OCI-LY7 (cell line): ENCODE measurements at regions not wholly inside any gene's neighbourhood (a gene's known extent, or its start where the extent isn't known, plus 50 kb on each side); places are given as distances from the start of the nearest gene placed in this dataset.

Source experiments
- BruUV-seq: library from RNA; stranded (reverse); fragments of 400-500 nt; replicated peaks from 2 replicates; lab custom pipeline; 2021; lab: Mats Ljungman, UMichigan
- CTCF ChIA-PET: fragments of 300-600 bp; sonication (Branson Sonifier 250); formaldehyde crosslinking; loops from one replicate; lab custom pipeline; 2022; ENCODE audit warnings: antibody characterized with exemption; ENCODE audit not compliant: unreplicated experiment; lab: Charles Lee
- POLR2A ChIA-PET: fragments of 300-600 bp; sonication (Branson Sonifier 250); formaldehyde crosslinking; loops from one replicate; lab custom pipeline; 2022; ENCODE audit warnings: antibody characterized with exemption; lab: Charles Lee
- DNase-seq: peaks from one replicate; pipeline ENCODE4 v3.0.0-alpha.2; 2015; ENCODE audit warnings: low spot score
- H2AFZ ChIP-seq: fragments of 200-600 bp; sonication (generic), shearing (Covaris generic); 2 replicates; pipeline ENCODE4 v1.6.1; 2014; ENCODE audit warnings: mild to moderate bottlenecking, antibody characterized with exemption, low read length, moderate library complexity
- H3K27ac ChIP-seq: fragments of 200-600 bp; sonication (generic); 2 replicates; pipeline ENCODE4 v1.5.1; 2014; ENCODE audit warnings: mixed run types, low read depth, mild to moderate bottlenecking, moderate library complexity, low read length, inconsistent platforms; ENCODE audit not compliant: poor library complexity, severe bottlenecking
- H3K36me3 ChIP-seq: fragments of 200-600 bp; sonication (generic); 2 replicates; pipeline ENCODE4 v1.6.1; 2014; ENCODE audit warnings: mild to moderate bottlenecking, antibody characterized with exemption, low read length, moderate library complexity, mixed read lengths; ENCODE audit not compliant: insufficient read depth
- H3K4me1 ChIP-seq: fragments of 200-600 bp; sonication (generic); 2 replicates; pipeline ENCODE4 v1.5.1; 2014; ENCODE audit warnings: mild to moderate bottlenecking, low read length; ENCODE audit not compliant: insufficient read depth, poor library complexity, severe bottlenecking
- H3K4me2 ChIP-seq: fragments of 200-600 bp; sonication (generic); 2 replicates; pipeline ENCODE4 v1.6.1; 2014; ENCODE audit warnings: mild to moderate bottlenecking, low read length
- H3K4me3 ChIP-seq: fragments of 200-600 bp; sonication (generic); 2 replicates; pipeline ENCODE4 v1.5.1; 2014; ENCODE audit warnings: mild to moderate bottlenecking, low read depth, low read length; ENCODE audit not compliant: poor library complexity, severe bottlenecking
- H3K79me2 ChIP-seq: fragments of 200-600 bp; sonication (generic); 2 replicates; pipeline ENCODE4 v1.6.1; 2016; ENCODE audit warnings: low read depth, mild to moderate bottlenecking, low read length, moderate library complexity, mixed read lengths; ENCODE audit not compliant: insufficient read depth
- H3K9me2 ChIP-seq: fragments of 200-600 bp; sonication (generic); 2 replicates; pipeline ENCODE4 v1.6.1; 2016; ENCODE audit warnings: mild to moderate bottlenecking, low read length, mixed read lengths; ENCODE audit not compliant: insufficient read depth
- H3K9me3 ChIP-seq: fragments of 200-600 bp; sonication (generic); 2 replicates; pipeline ENCODE4 v1.6.1; 2014; ENCODE audit warnings: mild to moderate bottlenecking, mixed run types, low read length, mixed read lengths
- H4K20me1 ChIP-seq: fragments of 200-600 bp; sonication (generic); 2 replicates; pipeline ENCODE4 v1.6.1; 2014; ENCODE audit warnings: mild to moderate bottlenecking, antibody characterized with exemption, low read length, moderate library complexity, mixed read lengths; ENCODE audit not compliant: insufficient read depth
- EZH2phosphoT487 ChIP-seq: fragments of 200-600 bp; sonication (generic); IDR thresholded peaks from 2 replicates; pipeline ENCODE4 v1.6.1; 2018; ENCODE audit warnings: low read depth, borderline replicate concordance, mild to moderate bottlenecking, mixed run types, antibody characterized with exemption, low read length, moderate library complexity, mixed read lengths
- intact Hi-C: fragments of 100-400 bp; cut with micrococcal nuclease; formaldehyde crosslinking; loops from one replicate; pipeline ENCODE4 v1.10.0; 2022; ENCODE audit not compliant: unreplicated experiment
- TF ChIP-seq, protein P1 (sequence below): fragments of 200-600 bp; sonication (generic); conservative IDR thresholded peaks from 2 replicates; pipeline ENCODE4 v1.5.1; 2014; ENCODE audit warnings: mild to moderate bottlenecking, antibody characterized with exemption, low read length, moderate library complexity, mixed read lengths

DNA sequence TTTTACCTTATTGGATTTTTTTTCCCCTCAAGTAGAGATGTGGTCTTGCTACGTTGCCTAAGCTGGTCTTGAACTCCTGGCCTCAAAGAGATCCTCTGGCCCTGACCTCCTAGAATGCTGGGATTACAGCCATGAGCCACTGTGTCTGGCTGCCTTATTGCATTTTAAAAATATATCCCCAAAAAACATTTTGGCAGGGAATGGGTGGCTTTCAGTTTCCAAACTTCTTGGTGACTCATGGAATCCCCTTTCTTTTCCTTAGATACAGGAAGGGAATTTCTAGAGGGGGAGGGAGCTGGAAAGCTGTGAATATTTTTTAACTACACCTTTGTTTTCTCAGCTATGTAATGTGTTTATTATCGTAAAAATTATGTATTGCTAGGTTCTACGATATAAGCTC is 73.3 kb downstream of the SNRPE start:
- BruUV-seq, result no TSS peak

DNA sequence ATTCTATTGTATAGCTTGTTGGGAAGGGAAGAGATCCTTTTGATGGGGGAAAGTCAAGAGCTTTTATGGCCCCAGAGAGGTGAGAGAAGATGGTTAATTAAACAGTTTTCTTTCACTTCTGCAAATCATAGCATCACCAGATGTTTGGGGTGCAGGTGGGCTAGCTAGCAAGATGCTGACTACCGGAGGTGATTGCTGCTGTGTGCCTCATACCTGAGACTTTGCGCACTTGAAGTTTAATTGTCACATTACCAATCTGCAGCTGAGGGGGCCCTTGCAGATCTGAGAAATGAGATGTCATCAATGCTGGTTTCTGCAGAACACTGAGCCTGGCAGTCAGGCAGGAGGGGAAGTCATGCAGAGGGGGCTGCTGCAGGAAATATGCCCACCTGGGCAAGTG is 73.9 kb downstream of the SNRPE start:
- no peaks in the 10 kb centered on the region for H3K9me2 ChIP-seq
- H3K4me3 ChIP-seq, result peak overlapping the region; percentile 24
- TF ChIP-seq, protein P1, sequence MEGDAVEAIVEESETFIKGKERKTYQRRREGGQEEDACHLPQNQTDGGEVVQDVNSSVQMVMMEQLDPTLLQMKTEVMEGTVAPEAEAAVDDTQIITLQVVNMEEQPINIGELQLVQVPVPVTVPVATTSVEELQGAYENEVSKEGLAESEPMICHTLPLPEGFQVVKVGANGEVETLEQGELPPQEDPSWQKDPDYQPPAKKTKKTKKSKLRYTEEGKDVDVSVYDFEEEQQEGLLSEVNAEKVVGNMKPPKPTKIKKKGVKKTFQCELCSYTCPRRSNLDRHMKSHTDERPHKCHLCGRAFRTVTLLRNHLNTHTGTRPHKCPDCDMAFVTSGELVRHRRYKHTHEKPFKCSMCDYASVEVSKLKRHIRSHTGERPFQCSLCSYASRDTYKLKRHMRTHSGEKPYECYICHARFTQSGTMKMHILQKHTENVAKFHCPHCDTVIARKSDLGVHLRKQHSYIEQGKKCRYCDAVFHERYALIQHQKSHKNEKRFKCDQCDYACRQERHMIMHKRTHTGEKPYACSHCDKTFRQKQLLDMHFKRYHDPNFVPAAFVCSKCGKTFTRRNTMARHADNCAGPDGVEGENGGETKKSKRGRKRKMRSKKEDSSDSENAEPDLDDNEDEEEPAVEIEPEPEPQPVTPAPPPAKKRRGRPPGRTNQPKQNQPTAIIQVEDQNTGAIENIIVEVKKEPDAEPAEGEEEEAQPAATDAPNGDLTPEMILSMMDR, result no peak
- no peak for TF ChIP-seq EZH2phosphoT487
- BruUV-seq, result no TSS peak
- peaks cover 73% of the 10 kb centered on the region for H3K4me1 ChIP-seq
- DNase-seq, result peak; percentile 92
- H3K36me3 ChIP-seq, result no peaks in the 10 kb centered on the region
- H2AFZ ChIP-seq, result peak overlapping the region; percentile 34; the same call in 1 of the 2 replicates
- H3K4me2 ChIP-seq, result peak overlapping the region; percentile 68
- H4K20me1 ChIP-seq, result no peaks in the 10 kb centered on the region
- peak overlapping the region; percentile 91 for H3K27ac ChIP-seq
- ChIA-PET CTCF (interaction anchor here (1.5 kb wide), 1 partner anchor 64 kb away, joined by 3 read pairs; no protein-coding TSS in a partner anchor), POLR2A (interaction anchor here (0.9 to 2.7 kb wide), 10 partner anchors 9 to 580 kb away, joined by 3 to 28 read pairs (median 4); no protein-coding TSS in a partner anchor)
- no peaks in the 10 kb centered on the region for H3K79me2 ChIP-seq
- intact Hi-C loops, result loop anchor here (1.0 to 10.0 kb wide), 6 partner anchors 23 to 589 kb away; partner anchors contain the start of gene SNRPE
- no peaks in the 10 kb centered on the region for H3K9me3 ChIP-seq

More for the DNA sequence above, 73.3 kb downstream of the SNRPE start:
- Histone ChIP-seq H3K79me2 (no peaks in the 10 kb centered on the region), H2AFZ (no peak overlapping the region; the same call in 1 of the 2 replicates), H3K36me3 (no peaks in the 10 kb centered on the region), H3K4me1 (peaks cover 72% of the 10 kb centered on the region), H3K9me2 (no peaks in the 10 kb centered on the region), H3K4me3 (peak overlapping the region; percentile 12), H3K9me3 (no peaks in the 10 kb centered on the region), H4K20me1 (no peaks in the 10 kb centered on the region), H3K27ac (peak overlapping the region; percentile 91), H3K4me2 (peak overlapping the region; percentile 68)
- ChIA-PET POLR2A (interaction anchor here (0.5 to 2.7 kb wide), 12 partner anchors 9 to 1354 kb away, joined by 3 to 28 read pairs (median 4); no protein-coding TSS in a partner anchor), CTCF (interaction anchor here (1.5 kb wide), 1 partner anchor 63 kb away, joined by 3 read pairs; no protein-coding TSS in a partner anchor)
- TF ChIP-seq EZH2phosphoT487, result no peak
- TF ChIP-seq, protein P1, result no peak
- intact Hi-C loops, result loop anchor here (1.0 to 10.0 kb wide), 6 partner anchors 22 to 590 kb away; partner anchors contain the start of gene SNRPE
- DNase-seq, result no peak
